K562 (cell line): ENCODE measurements at regions not wholly inside any gene's neighbourhood (a gene's known extent, or its start where the extent isn't known, plus 50 kb on each side); places are given as distances from the start of the nearest gene placed in this dataset.

Source experiments
- ATAC-seq: fragments of 200-7000 bp; cut with Tn5 transposase; 3 replicates; pipeline ENCODE4 v1.9.1; 2020; ENCODE audit warnings: moderate library complexity
- BruUV-seq: library from RNA; stranded (reverse); fragments of 400-500 nt; replicated peaks from 2 replicates; lab custom pipeline; 2021; lab: Mats Ljungman, UMichigan
- CTCF ChIA-PET: fragments of 300-600 bp; formaldehyde crosslinking; extraction: SDS; loops from one replicate; lab custom pipeline; 2021; ENCODE audit warnings: low intra/inter-chr PET ratio; lab: Yijun Ruan, JAX
- POLR2A ChIA-PET: fragments of 300-600, 350-650 bp; sonication (Branson Sonifier 250); formaldehyde crosslinking; extraction: SDS; loops from one replicate; lab custom pipeline; 2021; ENCODE audit warnings: antibody characterized with exemption, inconsistent platforms; lab: Yijun Ruan, JAX
- DNase-seq, 4 experiments: peaks; one replicate each; pipeline versions ENCODE4 v3.0.0 to v3.0.0-alpha.2; 2011 to 2018; ENCODE audit warnings: low spot score in 3 of 4, mixed read lengths in 3 of 4; ENCODE audit errors: extremely low read depth in 1 of 4
- FAIRE-seq: peaks from 2 replicates; lab custom pipeline; 2011; peaks lifted over from hg19 to GRCh38; lab: Jason Lieb, UNC
- H2AFZ ChIP-seq: 2 replicates; pipeline ENCODE4 v1.6.0; 2011; ENCODE audit warnings: low read depth, low read length, control low read depth, inconsistent platforms
- H3K27ac ChIP-seq: fragments of 200-600 bp; 3 replicates; pipeline ENCODE4 v1.8.0; 2011; ENCODE audit warnings: low read depth, mild to moderate bottlenecking, control low read depth, inconsistent platforms, low read length, moderate library complexity, mixed read lengths; ENCODE audit errors: extremely low read depth
- H3K27me3 ChIP-seq, 2 experiments: fragments of 300-600 bp in 1 of 2; 2 replicates in 1 of 2; 3 replicates in 1 of 2; pipeline versions ENCODE4 v1.6.0 to v1.8.0; 2011; ENCODE audit warnings: inconsistent platforms in 2 of 2, low read length in 2 of 2, mild to moderate bottlenecking in 1 of 2, mixed read lengths in 1 of 2, moderate library complexity in 1 of 2; ENCODE audit not compliant: control insufficient read depth in 2 of 2, insufficient read depth in 2 of 2
- H3K36me3 ChIP-seq: fragments of 300-600 bp; 3 replicates; pipeline ENCODE4 v1.8.0; 2011; ENCODE audit warnings: mild to moderate bottlenecking, low read length, inconsistent platforms; ENCODE audit not compliant: control insufficient read depth, insufficient read depth
- H3K4me1 ChIP-seq, 2 experiments: fragments of 200-600 bp in 1 of 2; replicated peaks in 1 of 2; 2 replicates in 1 of 2; 3 replicates in 1 of 2; pipeline versions ENCODE4 v1.5.1 to v1.8.0; 2011; ENCODE audit warnings: inconsistent platforms in 2 of 2, low read length in 2 of 2, mild to moderate bottlenecking in 1 of 2, mixed read lengths in 1 of 2, moderate library complexity in 1 of 2; ENCODE audit not compliant: control insufficient read depth in 2 of 2, insufficient read depth in 2 of 2
- H3K4me2 ChIP-seq: 2 replicates; pipeline ENCODE4 v1.6.1; 2011; ENCODE audit warnings: low read length, control low read depth, inconsistent platforms, mixed read lengths; ENCODE audit not compliant: insufficient read depth
- H3K4me3 ChIP-seq: fragments of 200-600 bp; sonication (generic), shearing (Covaris generic); 2 replicates; pipeline ENCODE4 v1.5.1; 2016; ENCODE audit warnings: control low read depth, inconsistent platforms
- H3K79me2 ChIP-seq: fragments of 200-600 bp; 3 replicates; pipeline ENCODE4 v1.8.0; 2011; ENCODE audit warnings: low read length, inconsistent platforms; ENCODE audit not compliant: control insufficient read depth, insufficient read depth
- H3K9ac ChIP-seq, 2 experiments: 2 replicates each; pipeline versions ENCODE4 v1.6.0 to v1.6.1; 2011; ENCODE audit warnings: low read depth in 2 of 2, low read length in 2 of 2, control low read depth in 1 of 2, inconsistent platforms in 1 of 2, mild to moderate bottlenecking in 1 of 2, mixed read lengths in 1 of 2; ENCODE audit not compliant: insufficient read depth in 1 of 2
- H3K9me1 ChIP-seq: one replicate; pipeline ENCODE4 v1.6.0; 2011; ENCODE audit warnings: inconsistent platforms, mild to moderate bottlenecking, low read length, moderate library complexity; ENCODE audit not compliant: control insufficient read depth, insufficient read depth
- H3K9me3 ChIP-seq: replicated peaks from 2 replicates; pipeline ENCODE4 v1.5.1; 2011; ENCODE audit warnings: low read depth, low read length, inconsistent platforms; ENCODE audit not compliant: control insufficient read depth, insufficient read depth
- H4K20me1 ChIP-seq: replicated peaks from 2 replicates; pipeline ENCODE4 v1.6.1; 2011; ENCODE audit warnings: low read length, inconsistent platforms, mixed read lengths; ENCODE audit not compliant: control insufficient read depth, insufficient read depth
- in situ Hi-C: fragments of 300-500 bp; cut with MboI; formaldehyde crosslinking; loops from 4 replicates; pipeline ENCODE4 v1.15.0; 2018; ENCODE audit warnings: inconsistent platforms, mixed read lengths
- intact Hi-C: fragments of 100-400 bp; cut with micrococcal nuclease; formaldehyde crosslinking; loops from 2 replicates; pipeline ENCODE4 v1.14.2; 2022
- TF ChIP-seq, protein P1 (sequence below): sonication (generic); formaldehyde crosslinking; IDR thresholded peaks from 2 replicates; pipeline ENCODE4 v1.8.0; 2022; ENCODE audit warnings: missing genetic modification reagents, mild to moderate bottlenecking, borderline replicate concordance
- TF ChIP-seq, protein P2 (sequence below): IDR thresholded peaks from 2 replicates; pipeline ENCODE4 v1.6.1; 2016; ENCODE audit warnings: missing genetic modification characterization, missing compliant biosample characterization

DNA sequence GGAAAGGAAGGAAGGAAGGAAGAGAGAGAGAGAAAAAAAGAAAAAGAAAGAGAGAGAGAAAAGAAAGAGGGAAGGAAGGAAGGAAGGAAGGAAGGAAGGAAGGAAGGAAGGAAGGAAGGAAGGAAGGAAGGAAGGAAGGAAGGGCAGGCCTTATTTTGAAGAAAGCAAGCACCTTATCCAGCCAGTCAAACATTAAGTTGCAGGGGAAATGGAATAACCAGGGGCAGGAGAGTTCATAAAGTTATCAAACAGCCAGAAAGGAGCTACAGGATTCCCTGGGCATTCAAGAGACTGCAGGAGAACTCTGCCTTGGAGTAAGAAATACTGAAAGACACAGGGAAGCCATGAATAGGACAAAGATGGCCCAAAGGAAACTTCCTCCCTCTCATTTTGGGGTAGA lies 672.0 kb upstream of the INTU start:
- BruUV-seq: no TSS peak
- Histone ChIP-seq H3K4me1 (peaks cover 0 to 5% of the 10 kb centered on the region in 2 experiments; a peak in 1 of 5 replicates), H4K20me1 (no peaks in the 10 kb centered on the region), H3K9me1 (no peaks in the 10 kb centered on the region), H3K9me3 (no peaks in the 10 kb centered on the region), H3K79me2 (peaks cover 22% of the 10 kb centered on the region), H3K27ac (no peak overlapping the region), H3K36me3 (no peaks in the 10 kb centered on the region), H3K9ac (no peak overlapping the region), H3K4me2 (no peak overlapping the region), H2AFZ (no peak overlapping the region), H3K27me3 (no peaks in the 10 kb centered on the region), H3K4me3 (no peak overlapping the region)
- ATAC-seq (no peak), DNase-seq (no peak), FAIRE-seq (no peak)
- ChIA-PET POLR2A (no interaction called here), CTCF (no interaction called here)
- TF ChIP-seq, protein P1, sequence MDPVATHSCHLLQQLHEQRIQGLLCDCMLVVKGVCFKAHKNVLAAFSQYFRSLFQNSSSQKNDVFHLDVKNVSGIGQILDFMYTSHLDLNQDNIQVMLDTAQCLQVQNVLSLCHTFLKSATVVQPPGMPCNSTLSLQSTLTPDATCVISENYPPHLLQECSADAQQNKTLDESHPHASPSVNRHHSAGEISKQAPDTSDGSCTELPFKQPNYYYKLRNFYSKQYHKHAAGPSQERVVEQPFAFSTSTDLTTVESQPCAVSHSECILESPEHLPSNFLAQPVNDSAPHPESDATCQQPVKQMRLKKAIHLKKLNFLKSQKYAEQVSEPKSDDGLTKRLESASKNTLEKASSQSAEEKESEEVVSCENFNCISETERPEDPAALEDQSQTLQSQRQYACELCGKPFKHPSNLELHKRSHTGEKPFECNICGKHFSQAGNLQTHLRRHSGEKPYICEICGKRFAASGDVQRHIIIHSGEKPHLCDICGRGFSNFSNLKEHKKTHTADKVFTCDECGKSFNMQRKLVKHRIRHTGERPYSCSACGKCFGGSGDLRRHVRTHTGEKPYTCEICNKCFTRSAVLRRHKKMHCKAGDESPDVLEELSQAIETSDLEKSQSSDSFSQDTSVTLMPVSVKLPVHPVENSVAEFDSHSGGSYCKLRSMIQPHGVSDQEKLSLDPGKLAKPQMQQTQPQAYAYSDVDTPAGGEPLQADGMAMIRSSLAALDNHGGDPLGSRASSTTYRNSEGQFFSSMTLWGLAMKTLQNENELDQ (CRISPR knock-in tag): no peak
- TF ChIP-seq, protein P2, sequence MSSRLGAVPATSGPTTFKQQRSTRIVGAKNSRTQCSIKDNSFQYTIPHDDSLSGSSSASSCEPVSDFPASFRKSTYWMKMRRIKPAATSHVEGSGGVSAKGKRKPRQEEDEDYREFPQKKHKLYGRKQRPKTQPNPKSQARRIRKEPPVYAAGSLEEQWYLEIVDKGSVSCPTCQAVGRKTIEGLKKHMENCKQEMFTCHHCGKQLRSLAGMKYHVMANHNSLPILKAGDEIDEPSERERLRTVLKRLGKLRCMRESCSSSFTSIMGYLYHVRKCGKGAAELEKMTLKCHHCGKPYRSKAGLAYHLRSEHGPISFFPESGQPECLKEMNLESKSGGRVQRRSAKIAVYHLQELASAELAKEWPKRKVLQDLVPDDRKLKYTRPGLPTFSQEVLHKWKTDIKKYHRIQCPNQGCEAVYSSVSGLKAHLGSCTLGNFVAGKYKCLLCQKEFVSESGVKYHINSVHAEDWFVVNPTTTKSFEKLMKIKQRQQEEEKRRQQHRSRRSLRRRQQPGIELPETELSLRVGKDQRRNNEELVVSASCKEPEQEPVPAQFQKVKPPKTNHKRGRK: 0 out of 2 replicates have a peak, but pooled peaks have one; percentile 19
- in situ Hi-C loops: no loop called here
- intact Hi-C loops: no loop called here
